Colonic mucosa (tissue), 4 donors: ENCODE measurements at regions not wholly inside any gene's neighbourhood (a gene's known extent, or its start where the extent isn't known, plus 50 kb on each side); places are given as distances from the start of the nearest gene placed in this dataset.
"Not testable (repeated sequence)": the region's sequence is repeated elsewhere in the genome, so short reads cannot be mapped to it uniquely, and the experiment has no call there.

ENCODE experiments used
- DNase-seq: peaks from one replicate; pipeline ENCODE4 v3.0.0-alpha.2; 2020
- H3K27ac ChIP-seq: fragments of 200-600 bp; one replicate; pipeline ENCODE4 v1.8.0; 2021
- H3K27me3 ChIP-seq: fragments of 200-600 bp; one replicate; pipeline ENCODE4 v1.8.0; 2021
- H3K36me3 ChIP-seq: fragments of 200-600 bp; one replicate; pipeline ENCODE4 v1.8.0; 2021
- H3K4me1 ChIP-seq: fragments of 200-600 bp; one replicate; pipeline ENCODE4 v1.8.0; 2021; ENCODE audit warnings: mild to moderate bottlenecking
- H3K4me3 ChIP-seq: fragments of 200-600 bp; one replicate; pipeline ENCODE4 v1.8.0; 2021
- H3K9ac ChIP-seq, 2 donors: one replicate each; pipeline ENCODE4 v1.7.0; 2013; ENCODE audit warnings: control low read depth in 2 of 2, low read depth in 2 of 2, low read length in 2 of 2
- H3K9me3 ChIP-seq: fragments of 200-600 bp; one replicate; pipeline ENCODE4 v1.8.0; 2021
- intact Hi-C: fragments of 100-400 bp; cut with DNase I; formaldehyde crosslinking; loops from one replicate; pipeline ENCODE4 v1.14.1; 2022
- TF ChIP-seq, protein P1 (sequence below): fragments of 200-600 bp; IDR thresholded peaks from one replicate; pipeline ENCODE4 v1.8.0; 2022; ENCODE audit warnings: antibody characterized with exemption, mild to moderate bottlenecking
- donor health status: healthy.
- donor health status: DM: no; HTN: no; CAD: no.
- donor health status: DM: no; HTN: no; CAD: no.

DNA sequence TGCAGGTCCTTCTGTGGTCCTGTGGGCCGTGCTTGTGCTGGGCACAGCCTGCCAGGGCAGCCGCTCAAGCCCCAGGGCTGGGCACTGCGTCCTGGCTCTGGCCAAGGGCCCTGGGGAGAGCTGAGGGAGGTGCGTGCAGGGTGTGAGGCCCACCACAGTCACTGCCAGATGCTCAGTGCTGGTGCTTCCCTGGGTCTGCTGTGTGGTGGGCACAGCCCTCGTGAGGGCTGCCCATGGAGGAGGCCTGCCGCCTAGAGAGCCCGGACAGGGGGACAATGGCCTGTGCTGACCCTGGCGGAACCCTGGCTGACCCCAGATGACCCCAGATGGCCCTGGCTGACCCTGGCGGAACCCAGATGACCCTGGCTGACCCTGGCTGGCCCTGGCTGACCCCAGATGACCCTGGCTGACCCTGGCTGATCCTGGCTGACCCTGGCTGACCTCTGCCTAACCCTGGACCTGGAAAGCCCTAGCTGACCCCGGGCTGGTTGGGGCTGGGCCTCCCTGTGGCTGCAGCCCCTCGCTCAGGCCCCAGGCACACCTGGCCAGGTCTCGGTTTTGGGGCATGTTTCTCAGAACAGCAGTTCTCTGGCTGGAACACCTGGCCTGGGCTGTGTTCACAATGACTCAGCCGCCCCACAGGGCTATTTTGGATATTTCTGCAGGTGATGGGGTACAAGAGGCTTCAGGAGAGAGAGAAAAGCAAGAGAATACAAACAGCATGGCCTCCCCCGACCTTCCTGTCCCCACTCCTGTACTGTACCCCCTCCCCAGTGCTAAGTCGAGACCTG, 55.4 kb downstream of the TMEM121 start:
- Histone ChIP-seq H3K4me3 (no peak overlapping the region), H3K27me3 (no peaks in the 10 kb centered on the region), H3K27ac (no peak overlapping the region), H3K4me1 (no peaks in the 10 kb centered on the region), H3K9me3 (no peaks in the 10 kb centered on the region), H3K9ac (no peak overlapping the region), H3K36me3 (no peaks in the 10 kb centered on the region)
- TF ChIP-seq, protein P1, sequence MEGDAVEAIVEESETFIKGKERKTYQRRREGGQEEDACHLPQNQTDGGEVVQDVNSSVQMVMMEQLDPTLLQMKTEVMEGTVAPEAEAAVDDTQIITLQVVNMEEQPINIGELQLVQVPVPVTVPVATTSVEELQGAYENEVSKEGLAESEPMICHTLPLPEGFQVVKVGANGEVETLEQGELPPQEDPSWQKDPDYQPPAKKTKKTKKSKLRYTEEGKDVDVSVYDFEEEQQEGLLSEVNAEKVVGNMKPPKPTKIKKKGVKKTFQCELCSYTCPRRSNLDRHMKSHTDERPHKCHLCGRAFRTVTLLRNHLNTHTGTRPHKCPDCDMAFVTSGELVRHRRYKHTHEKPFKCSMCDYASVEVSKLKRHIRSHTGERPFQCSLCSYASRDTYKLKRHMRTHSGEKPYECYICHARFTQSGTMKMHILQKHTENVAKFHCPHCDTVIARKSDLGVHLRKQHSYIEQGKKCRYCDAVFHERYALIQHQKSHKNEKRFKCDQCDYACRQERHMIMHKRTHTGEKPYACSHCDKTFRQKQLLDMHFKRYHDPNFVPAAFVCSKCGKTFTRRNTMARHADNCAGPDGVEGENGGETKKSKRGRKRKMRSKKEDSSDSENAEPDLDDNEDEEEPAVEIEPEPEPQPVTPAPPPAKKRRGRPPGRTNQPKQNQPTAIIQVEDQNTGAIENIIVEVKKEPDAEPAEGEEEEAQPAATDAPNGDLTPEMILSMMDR = no peak
- intact Hi-C loops = no loop called here
- DNase-seq = no peak

DNA sequence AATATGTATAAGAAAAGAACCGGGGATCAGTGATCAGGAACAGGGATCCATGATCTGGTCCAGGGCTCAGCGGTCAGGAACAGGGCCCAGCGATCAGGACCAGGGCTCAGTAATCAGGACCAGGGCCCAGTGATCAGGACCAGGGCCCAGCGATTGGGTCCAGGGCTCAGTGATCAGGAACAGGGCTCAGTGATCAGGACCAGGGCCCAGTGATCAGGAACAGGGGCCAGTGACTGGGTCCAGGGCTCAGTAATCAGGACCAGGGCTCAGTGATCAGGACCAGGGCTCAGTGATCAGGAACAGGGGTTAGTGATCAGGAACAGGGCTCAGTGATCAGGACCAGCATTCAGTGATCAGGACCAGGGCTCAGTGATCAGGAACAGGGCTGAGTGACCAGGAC, 56.3 kb downstream of the TMEM121 start:
- H3K27ac ChIP-seq = no peak overlapping the region
- TF ChIP-seq, protein P1 = no peak

GRCh38 chr14:105583914-105584313, 57.5 kb downstream of the TMEM121 start:
- DNase-seq, H3K4me1 ChIP-seq, H3K36me3 ChIP-seq, intact Hi-C loops, H3K9ac ChIP-seq, H3K27me3 ChIP-seq, H3K27ac ChIP-seq, H3K9me3 ChIP-seq, H3K4me3 ChIP-seq: not testable (repeated sequence)

More for the DNA sequence above, 56.3 kb downstream of the TMEM121 start:
- H3K9me3 ChIP-seq = no peaks in the 10 kb centered on the region
- H3K36me3 ChIP-seq = no peaks in the 10 kb centered on the region
- intact Hi-C loops = no loop called here
- no peaks in the 10 kb centered on the region for H3K4me1 ChIP-seq
- H3K27me3 ChIP-seq = no peaks in the 10 kb centered on the region
- H3K4me3 ChIP-seq = no peak overlapping the region
- no peak for DNase-seq
- no peak overlapping the region for H3K9ac ChIP-seq

DNA sequence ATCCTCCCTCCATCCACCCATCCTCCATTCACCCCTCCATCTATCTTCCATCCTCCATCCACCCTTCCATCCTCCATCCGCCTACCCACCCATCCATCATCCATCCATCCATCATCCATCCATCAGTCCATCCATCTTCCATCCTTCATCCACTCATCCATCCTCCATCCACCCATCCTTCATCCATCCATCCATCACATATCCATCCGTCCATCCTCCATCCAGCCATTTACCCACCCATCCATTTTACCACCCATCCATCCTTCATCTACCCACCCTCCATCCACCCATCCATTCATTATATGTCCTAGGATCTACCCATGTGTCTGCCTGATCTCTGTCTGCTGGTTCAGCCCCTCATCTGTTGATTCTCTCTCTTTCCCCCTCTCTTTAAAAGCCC, 58.9 kb downstream of the TMEM121 start:
- H3K4me3 ChIP-seq, intact Hi-C loops, H3K9me3 ChIP-seq, H3K36me3 ChIP-seq, H3K9ac ChIP-seq, H3K27me3 ChIP-seq, H3K27ac ChIP-seq, DNase-seq, H3K4me1 ChIP-seq: not testable (repeated sequence)

- H3K36me3 ChIP-seq, H3K9ac ChIP-seq, DNase-seq, intact Hi-C loops, H3K27ac ChIP-seq, H3K27me3 ChIP-seq, H3K4me3 ChIP-seq, H3K4me1 ChIP-seq, H3K9me3 ChIP-seq: not testable (repeated sequence)
Measured at GRCh38 chr14:105585722-105586121, 59.3 kb downstream of the TMEM121 start.

GRCh38 chr14:105586144-105586872, 59.9 kb downstream of the TMEM121 start:
- H3K9ac ChIP-seq, H3K4me1 ChIP-seq, intact Hi-C loops, H3K36me3 ChIP-seq, H3K27me3 ChIP-seq, DNase-seq, H3K4me3 ChIP-seq, H3K9me3 ChIP-seq, H3K27ac ChIP-seq: not testable (repeated sequence)

GRCh38 chr14:105587034-105587433, 60.7 kb downstream of the TMEM121 start:
- H3K4me3 ChIP-seq, H3K27ac ChIP-seq, H3K36me3 ChIP-seq, DNase-seq, H3K9me3 ChIP-seq, H3K4me1 ChIP-seq, H3K9ac ChIP-seq, H3K27me3 ChIP-seq, intact Hi-C loops: not testable (repeated sequence)

DNA sequence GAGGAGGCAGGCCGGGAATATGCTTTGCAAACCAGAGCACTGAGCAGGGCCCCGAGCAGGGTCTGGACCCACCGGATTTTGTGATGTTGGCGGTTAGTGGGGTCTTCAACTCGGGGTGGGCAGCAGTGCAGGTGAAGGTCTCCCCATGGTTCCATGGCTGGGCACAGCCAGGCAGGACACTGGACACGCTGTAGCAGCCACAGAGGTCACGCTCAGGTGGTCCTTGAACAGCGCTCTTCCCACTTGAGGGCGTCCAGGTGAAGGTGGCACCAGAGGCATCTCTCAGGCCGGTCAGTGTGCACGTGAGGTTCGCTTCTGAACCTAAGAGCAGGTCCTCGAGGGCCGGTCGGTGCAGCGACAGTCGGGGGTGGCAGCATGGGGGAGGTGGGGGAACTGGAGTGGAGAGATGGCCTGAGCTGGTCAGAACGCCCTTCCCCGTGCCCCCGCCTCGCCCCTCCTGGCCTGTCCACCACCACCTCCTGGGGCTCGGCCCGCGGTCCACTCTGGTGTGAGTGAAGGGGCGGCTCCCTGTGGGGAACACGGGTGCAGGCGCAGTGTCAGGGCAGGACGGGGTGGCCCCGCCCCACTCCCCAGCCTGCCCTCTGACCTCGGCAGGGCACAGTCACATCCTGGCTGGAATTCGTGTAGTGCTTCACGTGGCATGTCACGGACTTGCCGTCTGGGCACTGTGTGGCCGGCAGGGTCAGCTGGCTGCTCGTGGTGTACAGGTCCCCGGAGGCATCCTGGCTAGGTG, 61.3 kb downstream of the TMEM121 start:
- intact Hi-C loops, H3K27ac ChIP-seq, H3K9me3 ChIP-seq, H3K9ac ChIP-seq, DNase-seq, H3K4me3 ChIP-seq, H3K36me3 ChIP-seq, H3K27me3 ChIP-seq, H3K4me1 ChIP-seq: not testable (repeated sequence)
